Aorta (tissue), 5 donors: ENCODE measurements at regions not wholly inside any gene's neighbourhood (a gene's known extent, or its start where the extent isn't known, plus 50 kb on each side); places are given as distances from the start of the nearest gene placed in this dataset.

Experiments
- ATAC-seq: fragments of 200-7000 bp; cut with Tn5 transposase; one replicate; pipeline ENCODE4 v1.9.1; 2022; ENCODE audit warnings: moderate library complexity; ENCODE audit not compliant: low FRiP score
- DNase-seq, 2 donors: peaks; one replicate each; pipeline ENCODE4 v3.0.0-alpha.2; 2020
- H3K27ac ChIP-seq, 2 donors: one replicate each; pipeline ENCODE4 v1.5.1; 2013; ENCODE audit warnings: low read length in 2 of 2, mild to moderate bottlenecking in 2 of 2, moderate library complexity in 2 of 2, control low read depth in 1 of 2, inconsistent platforms in 1 of 2, low read depth in 1 of 2
- H3K27me3 ChIP-seq, 2 donors: one replicate each; pipeline ENCODE4 v1.6.1; 2013; ENCODE audit warnings: control low read depth in 1 of 2, low read length in 1 of 2, mild to moderate bottlenecking in 1 of 2, moderate library complexity in 1 of 2; ENCODE audit not compliant: insufficient read depth in 2 of 2, control insufficient read depth in 1 of 2
- H3K36me3 ChIP-seq, 2 donors: one replicate each; pipeline ENCODE4 v1.6.1; 2013; ENCODE audit warnings: control low read depth in 1 of 2, low read length in 1 of 2, mild to moderate bottlenecking in 1 of 2; ENCODE audit not compliant: insufficient read depth in 2 of 2, control insufficient read depth in 1 of 2
- H3K4me1 ChIP-seq, 2 donors: one replicate each; pipeline ENCODE4 v1.6.1; 2013; ENCODE audit warnings: low read length in 2 of 2, control low read depth in 1 of 2, mild to moderate bottlenecking in 1 of 2, moderate library complexity in 1 of 2; ENCODE audit not compliant: insufficient read depth in 2 of 2, control insufficient read depth in 1 of 2
- H3K4me3 ChIP-seq, 2 donors: one replicate each; pipeline ENCODE4 v1.5.1; 2013; ENCODE audit warnings: low read length in 2 of 2, control low read depth in 1 of 2, mild to moderate bottlenecking in 1 of 2
- H3K9me3 ChIP-seq: one replicate; pipeline ENCODE4 v1.6.1; 2013; ENCODE audit warnings: mild to moderate bottlenecking, low read length; ENCODE audit not compliant: control insufficient read depth
- WGBS, 2 donors: extraction: QIAGEN DNeasy Blood & Tissue Kit; methylation state at CpG; one replicate each; pipeline ENCODE4 v1.1.7; 2013; 5-methylcytosine and 5-hydroxymethylcytosine counted together
- intact Hi-C, 2 donors: fragments of 100-400 bp; cut with DNase I; formaldehyde crosslinking; loops; one replicate each; pipeline versions ENCODE4 v1.14.2 to v1.15.0; 2022
- donor health status: healthy with polysubstance abuse.
- donor health status: Bipolar disorder and iron deficiency.
- donor health status: DM: no; HTN: no; CAD: no.
- donor health status: DM: no; HTN: no; CAD: no.
- donor health status: DM: yes; HTN: yes; CAD: no.

GRCh38 chr5:8445139-8445538 lies 576.2 kb downstream of the MTRR start:
- H3K27me3 ChIP-seq = no peaks in the 10 kb centered on the region
- no peak overlapping the region for H3K4me3 ChIP-seq
- H3K4me1 ChIP-seq = no peaks in the 10 kb centered on the region
- 58 to 68% methylated on average over 1 of the region's 1 CpG for WGBS, 2 donors
- no peak for DNase-seq
- no peak overlapping the region for H3K27ac ChIP-seq
- no peaks in the 10 kb centered on the region for H3K36me3 ChIP-seq
- intact Hi-C loops = no loop called here
- ATAC-seq = no peak
- H3K9me3 ChIP-seq = peaks cover 3% of the 10 kb centered on the region

GRCh38 chr5:8446179-8446578 lies 577.2 kb downstream of the MTRR start:
- Histone ChIP-seq H3K9me3 (peaks cover 3% of the 10 kb centered on the region), H3K27ac (no peak overlapping the region), H3K4me3 (no peak overlapping the region), H3K36me3 (no peaks in the 10 kb centered on the region), H3K4me1 (no peaks in the 10 kb centered on the region), H3K27me3 (no peaks in the 10 kb centered on the region)
- 39 to 93% methylated on average over 2 of the region's 2 CpGs for WGBS, 2 donors
- ATAC-seq (no peak), DNase-seq (no peak)
- intact Hi-C loops = no loop called here

- WGBS, 2 donors = 55 to 56% methylated on average over 5 of the region's 5 CpGs
- intact Hi-C loops = loop anchor here in 1 of 2 donors (10.0 kb wide), 1 partner anchor 1788 kb away; the partner anchor contains the start of gene ATPSCKMT
- no peak overlapping the region for H3K4me3 ChIP-seq
These were observed 587.9 kb downstream of the MTRR start for GRCh38 chr5:8456846-8457186.

GRCh38 chr5:8457187-8458037 lies 588.5 kb downstream of the MTRR start:
- intact Hi-C loops = loop anchor here in 1 of 2 donors (10.0 kb wide), 1 partner anchor 1787 kb away; the partner anchor contains the start of gene ATPSCKMT
- ATAC-seq = peak; percentile 99
- Histone ChIP-seq H3K27ac (peak overlapping the region in 1 of 2 donors; percentile 14), H3K9me3 (no peaks in the 10 kb centered on the region), H3K36me3 (no peaks in the 10 kb centered on the region), H3K27me3 (no peaks in the 10 kb centered on the region), H3K4me3 (peak overlapping the region; percentile 59 to 73), H3K4me1 (no peaks in the 10 kb centered on the region)
- 22 to 50% methylated on average over 69 to 74 of the region's 74 CpGs for WGBS, 2 donors
- peak; percentile 97 for DNase-seq

More at GRCh38 chr5:8456846-8457186, 587.9 kb downstream of the MTRR start:
- Histone ChIP-seq H3K4me1 (no peaks in the 10 kb centered on the region), H3K27ac (peak overlapping the region in 1 of 2 donors; percentile 67), H3K36me3 (no peaks in the 10 kb centered on the region), H3K9me3 (no peaks in the 10 kb centered on the region), H3K27me3 (no peaks in the 10 kb centered on the region)
- no peak for ATAC-seq
- DNase-seq = no peak

- peak; percentile 4 for ATAC-seq
- DNase-seq = peak in 1 of 2 donors; percentile 75
- Histone ChIP-seq H3K27me3 (no peaks in the 10 kb centered on the region), H3K27ac (no peak overlapping the region), H3K4me3 (peak overlapping the region; percentile 59 to 73), H3K9me3 (no peaks in the 10 kb centered on the region), H3K4me1 (no peaks in the 10 kb centered on the region), H3K36me3 (no peaks in the 10 kb centered on the region)
- 20 to 62% methylated on average over 13 to 22 of the region's 22 CpGs for WGBS, 2 donors
- intact Hi-C loops = loop anchor here in 1 of 2 donors (10.0 kb wide), 1 partner anchor 1787 kb away; the partner anchor contains the start of gene ATPSCKMT
These were observed 589.1 kb downstream of the MTRR start for GRCh38 chr5:8458038-8458383.

GRCh38 chr5:8461543-8461942 lies 592.6 kb downstream of the MTRR start:
- no peak for ATAC-seq
- intact Hi-C loops = no loop called here
- WGBS, 2 donors = 60 to 68% methylated on average over 3 of the region's 3 CpGs

GRCh38 chr5:8462565-8462964 lies 593.6 kb downstream of the MTRR start:
- 69 to 70% methylated on average over 4 of the region's 4 CpGs for WGBS, 2 donors
- Histone ChIP-seq H3K36me3 (no peaks in the 10 kb centered on the region), H3K4me3 (no peak overlapping the region), H3K27me3 (no peaks in the 10 kb centered on the region), H3K9me3 (no peaks in the 10 kb centered on the region), H3K4me1 (no peaks in the 10 kb centered on the region), H3K27ac (no peak overlapping the region)
- ATAC-seq (no peak), DNase-seq (no peak)
- intact Hi-C loops = no loop called here

More at GRCh38 chr5:8461543-8461942, 592.6 kb downstream of the MTRR start:
- no peaks in the 10 kb centered on the region for H3K9me3 ChIP-seq
- H3K4me1 ChIP-seq = no peaks in the 10 kb centered on the region
- no peaks in the 10 kb centered on the region for H3K36me3 ChIP-seq
- no peak for DNase-seq
- H3K27me3 ChIP-seq = no peaks in the 10 kb centered on the region
- no peak overlapping the region for H3K27ac ChIP-seq
- no peak overlapping the region for H3K4me3 ChIP-seq

- Histone ChIP-seq H3K36me3 (no peaks in the 10 kb centered on the region), H3K9me3 (peaks cover 3% of the 10 kb centered on the region), H3K27me3 (no peaks in the 10 kb centered on the region), H3K27ac (no peak overlapping the region), H3K4me3 (no peak overlapping the region), H3K4me1 (no peaks in the 10 kb centered on the region)
- no peak for ATAC-seq
- intact Hi-C loops = no loop called here
- DNase-seq = no peak
- WGBS, 2 donors = 87 to 91% methylated on average over 4 of the region's 4 CpGs
These were observed 601.5 kb downstream of the MTRR start for GRCh38 chr5:8470489-8470888.

- DNase-seq (no peak), ATAC-seq (no peak)
- Histone ChIP-seq H3K36me3 (no peaks in the 10 kb centered on the region), H3K4me3 (no peak overlapping the region), H3K27me3 (no peaks in the 10 kb centered on the region), H3K27ac (no peak overlapping the region), H3K4me1 (no peaks in the 10 kb centered on the region), H3K9me3 (peaks cover 3% of the 10 kb centered on the region)
- intact Hi-C loops = no loop called here
- 71 to 75% methylated on average over 4 of the region's 4 CpGs for WGBS, 2 donors
These were observed 602.6 kb downstream of the MTRR start for GRCh38 chr5:8471581-8471980.
